ENCODE measurements at regions not wholly inside any gene's neighbourhood (a gene's known extent, or its start where the extent isn't known, plus 50 kb on each side); places are given as distances from the start of the nearest gene placed in this dataset.

DNA sequence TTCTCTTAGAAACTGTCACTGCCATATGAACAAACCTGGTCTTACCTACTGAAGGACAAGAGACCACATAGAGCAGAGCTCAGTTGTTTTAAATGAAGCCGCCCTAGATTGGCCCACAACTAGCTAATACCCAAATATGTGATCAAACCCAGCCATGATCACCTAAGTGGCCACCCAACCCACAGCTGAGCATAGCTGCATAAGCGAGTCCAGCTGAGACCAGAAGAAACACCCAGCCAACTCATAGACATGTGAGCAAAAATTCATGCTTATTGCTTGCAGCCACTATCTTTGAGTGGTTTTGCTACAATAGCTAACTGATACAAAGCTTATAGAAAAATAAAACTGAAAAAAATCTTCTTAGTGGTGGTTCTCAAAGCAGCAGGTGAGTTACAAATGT lies 124.3 kb upstream of the CPNE4 start:
- TF ChIP-seq, protein P1, sequence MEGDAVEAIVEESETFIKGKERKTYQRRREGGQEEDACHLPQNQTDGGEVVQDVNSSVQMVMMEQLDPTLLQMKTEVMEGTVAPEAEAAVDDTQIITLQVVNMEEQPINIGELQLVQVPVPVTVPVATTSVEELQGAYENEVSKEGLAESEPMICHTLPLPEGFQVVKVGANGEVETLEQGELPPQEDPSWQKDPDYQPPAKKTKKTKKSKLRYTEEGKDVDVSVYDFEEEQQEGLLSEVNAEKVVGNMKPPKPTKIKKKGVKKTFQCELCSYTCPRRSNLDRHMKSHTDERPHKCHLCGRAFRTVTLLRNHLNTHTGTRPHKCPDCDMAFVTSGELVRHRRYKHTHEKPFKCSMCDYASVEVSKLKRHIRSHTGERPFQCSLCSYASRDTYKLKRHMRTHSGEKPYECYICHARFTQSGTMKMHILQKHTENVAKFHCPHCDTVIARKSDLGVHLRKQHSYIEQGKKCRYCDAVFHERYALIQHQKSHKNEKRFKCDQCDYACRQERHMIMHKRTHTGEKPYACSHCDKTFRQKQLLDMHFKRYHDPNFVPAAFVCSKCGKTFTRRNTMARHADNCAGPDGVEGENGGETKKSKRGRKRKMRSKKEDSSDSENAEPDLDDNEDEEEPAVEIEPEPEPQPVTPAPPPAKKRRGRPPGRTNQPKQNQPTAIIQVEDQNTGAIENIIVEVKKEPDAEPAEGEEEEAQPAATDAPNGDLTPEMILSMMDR (IDR thresholded peaks at IDR 0.05): no peak
- TF ChIP-seq FOXM1 (IDR thresholded peaks at IDR 0.05; ENCODE audit: low read depth): no peak
- TF ChIP-seq FOXJ3 (CRISPR knock-in tag; IDR thresholded peaks at IDR 0.05): no peak
- TF ChIP-seq SIN3A (IDR thresholded peaks at IDR 0.05; ENCODE audit: borderline replicate concordance, low read depth, low read length): no peak
- TF ChIP-seq ELF1 (IDR thresholded peaks at IDR 0.05): no peak
- TF ChIP-seq, protein P2, sequence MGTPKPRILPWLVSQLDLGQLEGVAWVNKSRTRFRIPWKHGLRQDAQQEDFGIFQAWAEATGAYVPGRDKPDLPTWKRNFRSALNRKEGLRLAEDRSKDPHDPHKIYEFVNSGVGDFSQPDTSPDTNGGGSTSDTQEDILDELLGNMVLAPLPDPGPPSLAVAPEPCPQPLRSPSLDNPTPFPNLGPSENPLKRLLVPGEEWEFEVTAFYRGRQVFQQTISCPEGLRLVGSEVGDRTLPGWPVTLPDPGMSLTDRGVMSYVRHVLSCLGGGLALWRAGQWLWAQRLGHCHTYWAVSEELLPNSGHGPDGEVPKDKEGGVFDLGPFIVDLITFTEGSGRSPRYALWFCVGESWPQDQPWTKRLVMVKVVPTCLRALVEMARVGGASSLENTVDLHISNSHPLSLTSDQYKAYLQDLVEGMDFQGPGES (IDR thresholded peaks at IDR 0.05; ENCODE audit: low read depth, low read length): no peak
- no peak for TF ChIP-seq NRF1 (IDR thresholded peaks at IDR 0.05; ENCODE audit: low read depth, low read length)
- TF ChIP-seq, protein P3, sequence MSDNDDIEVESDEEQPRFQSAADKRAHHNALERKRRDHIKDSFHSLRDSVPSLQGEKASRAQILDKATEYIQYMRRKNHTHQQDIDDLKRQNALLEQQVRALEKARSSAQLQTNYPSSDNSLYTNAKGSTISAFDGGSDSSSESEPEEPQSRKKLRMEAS (IDR thresholded peaks at IDR 0.05; ENCODE audit: low read depth): no peak
